Uterus (tissue), 3 donors: ENCODE measurements at regions not wholly inside any gene's neighbourhood (a gene's known extent, or its start where the extent isn't known, plus 50 kb on each side); places are given as distances from the start of the nearest gene placed in this dataset.

Experiments
- DNase-seq, 2 donors: peaks; one replicate each; pipeline ENCODE4 v3.0.0-alpha.2; 2019 to 2020
- H3K27ac ChIP-seq, 2 donors: fragments of 200-600 bp; sonication (generic); 1 replicate in 1 of 2; 2 replicates in 1 of 2; pipeline ENCODE4 v1.5.1; 2016 to 2018
- H3K27me3 ChIP-seq, 2 donors: fragments of 200-600 bp; sonication (generic); one replicate each; pipeline ENCODE4 v1.5.1; 2018 to 2019; ENCODE audit warnings: control low read depth in 1 of 2
- H3K36me3 ChIP-seq, 2 donors: fragments of 200-600 bp; sonication (generic); one replicate each; pipeline ENCODE4 v1.5.1; 2019; ENCODE audit warnings: control low read depth in 1 of 2
- H3K4me1 ChIP-seq, 2 donors: fragments of 200-600 bp; sonication (generic); one replicate each; pipeline ENCODE4 v1.5.1; 2018 to 2019; ENCODE audit warnings: control low read depth in 1 of 2
- H3K4me3 ChIP-seq, 2 donors: fragments of 200-600 bp; sonication (generic); 1 replicate in 1 of 2; 2 replicates in 1 of 2; pipeline ENCODE4 v1.5.1; 2018 to 2019; ENCODE audit warnings: mild to moderate bottlenecking in 1 of 2
- H3K9me3 ChIP-seq, 2 donors: fragments of 200-600 bp; sonication (generic); one replicate each; pipeline ENCODE4 v1.5.1; 2019; ENCODE audit warnings: control low read depth in 1 of 2
- CTCF ChIP-seq, 4 experiments: fragments of 200-600 bp in 2 of 4; fragments of 450-650 bp in 2 of 4; sonication (generic) in 2 of 4; IDR thresholded peaks; one replicate each; pipeline ENCODE4 v1.5.1; 2016 to 2019; ENCODE audit warnings: antibody characterized with exemption in 4 of 4, mild to moderate bottlenecking in 2 of 4, moderate library complexity in 1 of 4
- POLR2A ChIP-seq, 2 donors: fragments of 450-650 bp; IDR thresholded peaks; one replicate each; pipeline ENCODE4 v1.6.1; 2016; ENCODE audit warnings: antibody characterized with exemption in 2 of 2, mild to moderate bottlenecking in 1 of 2, moderate library complexity in 1 of 2
- intact Hi-C: fragments of 100-400 bp; cut with DNase I; formaldehyde crosslinking; loops from one replicate; pipeline ENCODE4 v1.15.1; 2023; ENCODE audit warnings: low total_unique reads
- donor health status: DM: yes; HTN: yes; CAD: no.

GRCh38 chr1:203934027-203934426 is 72.6 kb downstream of the SNRPE start:
- H3K27ac ChIP-seq, result no peak overlapping the region
- H3K27me3 ChIP-seq, result no peaks in the 10 kb centered on the region
- DNase-seq, result no peak
- H3K4me3 ChIP-seq, result no peak overlapping the region
- no peaks in the 10 kb centered on the region for H3K36me3 ChIP-seq
- H3K4me1 ChIP-seq, result no peaks in the 10 kb centered on the region
- TF ChIP-seq CTCF (IDR thresholded peaks at IDR 0.05) (no peak), POLR2A (IDR thresholded peaks at IDR 0.05) (no peak)
- H3K9me3 ChIP-seq, result no peaks in the 10 kb centered on the region
- intact Hi-C loops, result no loop called here

- TF ChIP-seq CTCF (IDR thresholded peaks at IDR 0.05) (no peak), POLR2A (IDR thresholded peaks at IDR 0.05) (no peak)
- Histone ChIP-seq H3K4me1 (no peaks in the 10 kb centered on the region), H3K4me3 (no peak overlapping the region), H3K36me3 (no peaks in the 10 kb centered on the region), H3K27me3 (no peaks in the 10 kb centered on the region), H3K9me3 (no peaks in the 10 kb centered on the region), H3K27ac (no peak overlapping the region)
- DNase-seq, result no peak
- intact Hi-C loops, result no loop called here
These were observed 73.3 kb downstream of the SNRPE start for GRCh38 chr1:203934651-203935050.

GRCh38 chr1:203935321-203935720 is 73.9 kb downstream of the SNRPE start:
- Histone ChIP-seq H3K4me3 (no peak overlapping the region), H3K36me3 (no peaks in the 10 kb centered on the region), H3K9me3 (no peaks in the 10 kb centered on the region), H3K4me1 (no peaks in the 10 kb centered on the region), H3K27ac (no peak overlapping the region), H3K27me3 (no peaks in the 10 kb centered on the region)
- intact Hi-C loops, result no loop called here
- TF ChIP-seq CTCF (IDR thresholded peaks at IDR 0.05), result no peak
- no peak for TF ChIP-seq POLR2A (IDR thresholded peaks at IDR 0.05)
- DNase-seq, result no peak

GRCh38 chr1:203937678-203938330 is 76.4 kb downstream of the SNRPE start:
- intact Hi-C loops, result no loop called here
- H3K27me3 ChIP-seq, result no peaks in the 10 kb centered on the region
- H3K9me3 ChIP-seq, result no peaks in the 10 kb centered on the region
- H3K4me1 ChIP-seq, result no peaks in the 10 kb centered on the region
- no peaks in the 10 kb centered on the region for H3K36me3 ChIP-seq
- H3K27ac ChIP-seq, result no peak overlapping the region
- no peak overlapping the region for H3K4me3 ChIP-seq
- DNase-seq, result no peak
- TF ChIP-seq POLR2A (IDR thresholded peaks at IDR 0.05) (no peak), CTCF (IDR thresholded peaks at IDR 0.05) (no peak)

GRCh38 chr1:203944651-203945404 is 83.4 kb downstream of the SNRPE start:
- H3K36me3 ChIP-seq, result no peaks in the 10 kb centered on the region
- TF ChIP-seq CTCF (IDR thresholded peaks at IDR 0.05) (no peak), POLR2A (IDR thresholded peaks at IDR 0.05) (no peak)
- H3K9me3 ChIP-seq, result no peaks in the 10 kb centered on the region
- H3K4me3 ChIP-seq, result no peak overlapping the region
- no peak overlapping the region for H3K27ac ChIP-seq
- intact Hi-C loops, result no loop called here
- no peaks in the 10 kb centered on the region for H3K27me3 ChIP-seq
- DNase-seq, result no peak
- H3K4me1 ChIP-seq, result no peaks in the 10 kb centered on the region
